ENCODE measurements at regions not wholly inside any gene's neighbourhood (a gene's known extent, or its start where the extent isn't known, plus 50 kb on each side); places are given as distances from the start of the nearest gene placed in this dataset.

GRCh38 chr6:168207421-168208175 lies 112.0 kb downstream of the DACT2 start:
- no peaks in the 10 kb centered on the region for H3K27me3 ChIP-seq
- no peak for DNase-seq

GRCh38 chr6:168206661-168207274 lies 112.8 kb downstream of the DACT2 start:
- 83 to 93% methylated on average over 16 of the region's 16 CpGs for WGBS, 2 donors
- peak; percentile 33 for DNase-seq
- Histone ChIP-seq H3K4me1 (no peaks in the 10 kb centered on the region), H3K9me3 (no peaks in the 10 kb centered on the region), H3K27ac (no peak overlapping the region), H3K4me3 (no peak overlapping the region), H3K27me3 (no peaks in the 10 kb centered on the region), H3K36me3 (ENCODE audit: low read depth, missing control alignments) (no peaks in the 10 kb centered on the region)
- TF ChIP-seq CTCF (IDR thresholded peaks at IDR 0.05) (no peak), POLR2A (IDR thresholded peaks at IDR 0.05) (no peak)
- intact Hi-C loops (cut with DNase I; ENCODE audit: low total_unique reads): no loop called here

More at GRCh38 chr6:168207421-168208175, 112.0 kb downstream of the DACT2 start:
- intact Hi-C loops (cut with DNase I; ENCODE audit: low total_unique reads): no loop called here
- H3K4me1 ChIP-seq: no peaks in the 10 kb centered on the region
- H3K27ac ChIP-seq: no peak overlapping the region
- TF ChIP-seq POLR2A (IDR thresholded peaks at IDR 0.05) (no peak), CTCF (IDR thresholded peaks at IDR 0.05) (no peak)
- no peak overlapping the region for H3K4me3 ChIP-seq
- H3K9me3 ChIP-seq: no peaks in the 10 kb centered on the region
- H3K36me3 ChIP-seq (ENCODE audit: low read depth, missing control alignments): no peaks in the 10 kb centered on the region
- 89% methylated on average over 22 of the region's 22 CpGs for WGBS, 2 donors

- WGBS, 2 donors: 85 to 94% methylated on average over 7 to 8 of the region's 8 CpGs
- H3K4me1 ChIP-seq: no peaks in the 10 kb centered on the region
- TF ChIP-seq POLR2A (IDR thresholded peaks at IDR 0.05): no peak
- H3K36me3 ChIP-seq (ENCODE audit: low read depth, missing control alignments): no peaks in the 10 kb centered on the region
- H3K9me3 ChIP-seq: no peaks in the 10 kb centered on the region
- H3K4me3 ChIP-seq: no peak overlapping the region
- no peak for DNase-seq
- no peak overlapping the region for H3K27ac ChIP-seq
- no peaks in the 10 kb centered on the region for H3K27me3 ChIP-seq
- intact Hi-C loops (cut with DNase I; ENCODE audit: low total_unique reads): no loop called here
Measured at GRCh38 chr6:168206186-168206585, 113.4 kb downstream of the DACT2 start.

GRCh38 chr6:168201799-168202198 lies 117.8 kb downstream of the DACT2 start:
- TF ChIP-seq POLR2A (IDR thresholded peaks at IDR 0.05) (no peak), CTCF (IDR thresholded peaks at IDR 0.05) (no peak)
- H3K27ac ChIP-seq: no peak overlapping the region
- no peaks in the 10 kb centered on the region for H3K4me1 ChIP-seq
- H3K4me3 ChIP-seq: no peak overlapping the region
- no peak for DNase-seq
- 90 to 92% methylated on average over 5 of the region's 5 CpGs for WGBS, 2 donors
- H3K27me3 ChIP-seq: no peaks in the 10 kb centered on the region
- H3K9me3 ChIP-seq: no peaks in the 10 kb centered on the region
- no peaks in the 10 kb centered on the region for H3K36me3 ChIP-seq (ENCODE audit: low read depth, missing control alignments)
- intact Hi-C loops (cut with DNase I; ENCODE audit: low total_unique reads): no loop called here

- Histone ChIP-seq H3K27me3 (no peaks in the 10 kb centered on the region), H3K27ac (no peak overlapping the region), H3K9me3 (no peaks in the 10 kb centered on the region), H3K36me3 (ENCODE audit: low read depth, missing control alignments) (no peaks in the 10 kb centered on the region), H3K4me1 (no peaks in the 10 kb centered on the region), H3K4me3 (no peak overlapping the region)
- intact Hi-C loops (cut with DNase I; ENCODE audit: low total_unique reads): no loop called here
- 64 to 73% methylated on average over 7 of the region's 7 CpGs for WGBS, 2 donors
- peak in 1 of 3 experiments; percentile 18 for TF ChIP-seq CTCF (IDR thresholded peaks at IDR 0.05)
- no peak for TF ChIP-seq POLR2A (IDR thresholded peaks at IDR 0.05)
- DNase-seq: peak; percentile 37
Measured at GRCh38 chr6:168201383-168201782, 118.2 kb downstream of the DACT2 start.

All from testis (tissue), 2 donors.